ENCODE measurements at regions not wholly inside any gene's neighbourhood (a gene's known extent, or its start where the extent isn't known, plus 50 kb on each side); places are given as distances from the start of the nearest gene placed in this dataset.

DNA sequence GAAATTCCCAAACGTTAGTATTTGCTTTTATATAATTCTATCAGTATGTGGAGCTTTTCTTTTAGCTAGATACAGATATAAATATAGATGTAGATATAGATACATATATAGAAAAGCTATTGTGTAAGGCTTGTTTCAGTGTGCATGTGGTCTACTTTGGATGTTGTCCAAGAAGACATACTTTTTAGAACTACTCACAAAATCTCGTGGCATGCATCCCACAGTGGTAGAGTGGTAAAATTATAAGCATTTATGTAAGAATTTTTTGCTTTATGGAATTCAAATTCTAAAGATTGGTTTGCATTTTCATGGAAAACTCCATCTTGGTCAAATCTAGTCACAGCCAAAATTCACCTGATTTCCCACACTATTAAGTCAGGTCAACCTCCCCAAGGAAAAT, 880.4 kb downstream of the EFNB2 start:
- Histone ChIP-seq H3K4me3 (no peak overlapping the region), H3K4me1 (no peaks in the 10 kb centered on the region), H3K27ac (no peak overlapping the region), H3K27me3 (no peaks in the 10 kb centered on the region), H3K9me3 (peaks cover 0 to 5% of the 10 kb centered on the region in 2 donors), H3K36me3 (no peaks in the 10 kb centered on the region)
- TF ChIP-seq, protein P1, sequence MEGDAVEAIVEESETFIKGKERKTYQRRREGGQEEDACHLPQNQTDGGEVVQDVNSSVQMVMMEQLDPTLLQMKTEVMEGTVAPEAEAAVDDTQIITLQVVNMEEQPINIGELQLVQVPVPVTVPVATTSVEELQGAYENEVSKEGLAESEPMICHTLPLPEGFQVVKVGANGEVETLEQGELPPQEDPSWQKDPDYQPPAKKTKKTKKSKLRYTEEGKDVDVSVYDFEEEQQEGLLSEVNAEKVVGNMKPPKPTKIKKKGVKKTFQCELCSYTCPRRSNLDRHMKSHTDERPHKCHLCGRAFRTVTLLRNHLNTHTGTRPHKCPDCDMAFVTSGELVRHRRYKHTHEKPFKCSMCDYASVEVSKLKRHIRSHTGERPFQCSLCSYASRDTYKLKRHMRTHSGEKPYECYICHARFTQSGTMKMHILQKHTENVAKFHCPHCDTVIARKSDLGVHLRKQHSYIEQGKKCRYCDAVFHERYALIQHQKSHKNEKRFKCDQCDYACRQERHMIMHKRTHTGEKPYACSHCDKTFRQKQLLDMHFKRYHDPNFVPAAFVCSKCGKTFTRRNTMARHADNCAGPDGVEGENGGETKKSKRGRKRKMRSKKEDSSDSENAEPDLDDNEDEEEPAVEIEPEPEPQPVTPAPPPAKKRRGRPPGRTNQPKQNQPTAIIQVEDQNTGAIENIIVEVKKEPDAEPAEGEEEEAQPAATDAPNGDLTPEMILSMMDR (IDR thresholded peaks at IDR 0.05) = no peak
- intact Hi-C loops (cut with DNase I) = no loop called here
- no peak for DNase-seq (ENCODE audit: low spot score in 2 of 2)

DNA sequence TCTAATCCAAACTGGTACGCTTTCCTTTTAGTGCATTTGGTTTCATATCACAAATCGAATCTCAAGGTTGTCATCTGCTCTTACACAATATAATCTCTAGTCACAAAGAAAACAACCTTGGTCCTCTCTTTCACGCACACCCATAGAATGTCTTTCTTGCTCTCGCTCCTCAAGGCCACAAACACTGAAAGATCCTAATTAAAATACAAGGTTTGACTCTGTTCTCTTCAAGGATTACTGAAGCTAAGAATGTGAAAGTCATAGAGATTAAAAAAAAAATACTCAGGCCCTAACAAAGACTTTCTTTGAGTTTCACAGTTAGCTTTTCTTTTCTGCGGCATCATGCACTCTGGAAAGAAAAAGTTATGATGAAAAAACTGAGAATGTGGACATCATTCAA, 891.5 kb downstream of the EFNB2 start:
- H3K9me3 ChIP-seq = peaks cover 0 to 15% of the 10 kb centered on the region in 2 donors
- no peaks in the 10 kb centered on the region for H3K4me1 ChIP-seq
- TF ChIP-seq, protein P1 (IDR thresholded peaks at IDR 0.05) = no peak
- DNase-seq (ENCODE audit: low spot score in 2 of 2) = no peak
- no peak overlapping the region for H3K27ac ChIP-seq
- no peaks in the 10 kb centered on the region for H3K36me3 ChIP-seq
- H3K27me3 ChIP-seq = no peaks in the 10 kb centered on the region
- intact Hi-C loops (cut with DNase I) = no loop called here
- H3K4me3 ChIP-seq = no peak overlapping the region

DNA sequence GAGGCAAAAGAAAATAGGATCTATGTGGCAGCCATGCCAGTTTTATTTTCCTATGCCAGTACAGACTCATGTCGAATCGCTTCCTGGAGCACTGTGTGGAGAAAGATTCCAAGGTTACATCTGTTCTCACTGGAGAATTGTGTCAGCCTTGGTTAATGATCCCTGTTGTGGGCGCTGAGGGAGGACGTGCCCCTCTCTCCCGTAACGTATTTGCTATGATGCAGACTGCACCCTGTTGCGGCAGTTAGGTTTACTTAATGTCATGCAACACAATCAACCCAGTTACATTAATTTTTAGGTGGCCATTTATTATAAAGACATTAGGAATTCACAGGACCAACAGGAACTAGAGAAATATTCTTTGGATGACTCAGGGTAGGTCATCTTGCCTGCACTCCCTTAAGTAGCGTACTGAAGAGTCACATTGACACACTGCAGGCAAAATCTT, 892.9 kb downstream of the EFNB2 start:
- intact Hi-C loops (cut with DNase I) = no loop called here
- Histone ChIP-seq H3K27me3 (no peaks in the 10 kb centered on the region), H3K4me3 (no peak overlapping the region), H3K4me1 (no peaks in the 10 kb centered on the region), H3K36me3 (no peaks in the 10 kb centered on the region), H3K27ac (no peak overlapping the region), H3K9me3 (peaks cover 0 to under 1% of the 10 kb centered on the region in 2 donors)
- no peak for DNase-seq (ENCODE audit: low spot score in 2 of 2)
- TF ChIP-seq, protein P1 (IDR thresholded peaks at IDR 0.05) = no peak

DNA sequence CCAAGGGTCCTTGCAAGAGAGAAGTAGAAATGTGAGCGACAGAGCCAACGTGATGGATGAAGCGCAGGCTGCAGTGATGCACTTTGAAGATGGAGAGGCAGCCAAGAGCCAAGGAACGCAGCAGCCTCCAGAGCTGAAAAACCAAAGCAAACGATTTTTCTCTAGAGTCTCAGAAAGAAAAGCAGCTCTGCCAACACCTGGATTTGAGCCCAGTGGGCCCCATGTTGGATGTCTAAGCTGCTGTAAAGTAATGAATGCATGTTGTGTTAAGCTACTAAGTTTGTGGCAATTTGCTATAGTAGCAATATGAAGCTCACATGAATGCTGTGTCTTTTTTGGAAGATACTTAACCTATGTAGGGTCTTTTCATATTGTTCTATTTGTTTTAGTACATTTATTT, 894.3 kb downstream of the EFNB2 start:
- H3K27me3 ChIP-seq = no peaks in the 10 kb centered on the region
- H3K4me3 ChIP-seq = no peak overlapping the region
- no peak for DNase-seq (ENCODE audit: low spot score in 2 of 2)
- TF ChIP-seq, protein P1 (IDR thresholded peaks at IDR 0.05) = no peak
- H3K4me1 ChIP-seq = no peaks in the 10 kb centered on the region
- no peak overlapping the region for H3K27ac ChIP-seq
- H3K9me3 ChIP-seq = no peaks in the 10 kb centered on the region
- H3K36me3 ChIP-seq = no peaks in the 10 kb centered on the region
- intact Hi-C loops (cut with DNase I) = no loop called here

DNA sequence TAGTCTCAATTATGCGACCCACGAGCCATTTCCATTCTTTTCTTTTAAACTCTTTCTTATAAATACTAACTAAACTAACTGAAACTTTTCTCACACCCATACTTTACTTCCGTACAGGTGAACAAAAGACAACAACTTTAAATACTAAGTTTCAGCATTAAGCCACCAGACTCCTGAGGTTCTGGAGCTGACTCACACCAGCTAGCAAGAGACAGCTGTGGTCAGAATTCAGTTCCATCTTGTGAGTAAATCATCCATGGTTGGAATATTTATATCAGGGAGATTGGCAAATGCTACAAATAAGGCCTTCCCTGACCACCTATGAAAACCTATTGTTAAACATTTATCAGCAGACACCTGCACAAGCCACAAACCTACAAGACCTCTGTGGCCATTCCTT, 897.0 kb downstream of the EFNB2 start:
- Histone ChIP-seq H3K27me3 (no peaks in the 10 kb centered on the region), H3K27ac (no peak overlapping the region), H3K4me1 (no peaks in the 10 kb centered on the region), H3K9me3 (no peaks in the 10 kb centered on the region), H3K36me3 (no peaks in the 10 kb centered on the region), H3K4me3 (no peak overlapping the region)
- TF ChIP-seq, protein P1 (IDR thresholded peaks at IDR 0.05) = no peak
- DNase-seq (ENCODE audit: low spot score in 2 of 2) = no peak
- intact Hi-C loops (cut with DNase I) = no loop called here

- no peak for DNase-seq (ENCODE audit: low spot score in 2 of 2)
- H3K27ac ChIP-seq = no peak overlapping the region
- no peaks in the 10 kb centered on the region for H3K36me3 ChIP-seq
These were observed 901.4 kb downstream of the EFNB2 start for GRCh38 chr13:105634059-105634458.

More at GRCh38 chr13:105634059-105634458, 901.4 kb downstream of the EFNB2 start:
- intact Hi-C loops (cut with DNase I) = no loop called here
- TF ChIP-seq, protein P1 (IDR thresholded peaks at IDR 0.05) = no peak
- no peaks in the 10 kb centered on the region for H3K9me3 ChIP-seq
- no peaks in the 10 kb centered on the region for H3K27me3 ChIP-seq
- no peaks in the 10 kb centered on the region for H3K4me1 ChIP-seq
- no peak overlapping the region for H3K4me3 ChIP-seq

Measured in ascending aorta (tissue), 2 donors.